Activated T-cell treated with anti-CD3 and anti-CD28 coated beads, Interleukin-2, amount 50 U/mL, for 24 hours (primary cell): ENCODE measurements at regions not wholly inside any gene's neighbourhood (a gene's known extent, or its start where the extent isn't known, plus 50 kb on each side); places are given as distances from the start of the nearest gene placed in this dataset.
"Not testable (repeated sequence)": the region's sequence is repeated elsewhere in the genome, so short reads cannot be mapped to it uniquely, and the experiment has no call there.

ENCODE experiments used
- DNase-seq: peaks from one replicate; pipeline ENCODE4 v3.0.0-alpha.2; 2020
- H3K27ac Mint-ChIP-seq: 2 replicates; pipeline ENCODE4 v1.8.0; 2020; ENCODE audit warnings: mild to moderate bottlenecking, mixed read lengths
- H3K27me3 Mint-ChIP-seq: 2 replicates; pipeline ENCODE4 v1.8.0; 2020; ENCODE audit warnings: mixed read lengths
- H3K36me3 Mint-ChIP-seq: 2 replicates; pipeline ENCODE4 v1.8.0; 2020; ENCODE audit warnings: low read depth, mixed read lengths
- H3K4me1 Mint-ChIP-seq: 2 replicates; pipeline ENCODE4 v1.8.0; 2020; ENCODE audit warnings: low read depth, mixed read lengths
- H3K4me3 Mint-ChIP-seq: 2 replicates; pipeline ENCODE4 v1.8.0; 2020; ENCODE audit warnings: mild to moderate bottlenecking, moderate library complexity, mixed read lengths
- H3K9me3 Mint-ChIP-seq: 2 replicates; pipeline ENCODE4 v1.8.0; 2020; ENCODE audit warnings: mixed read lengths

DNA sequence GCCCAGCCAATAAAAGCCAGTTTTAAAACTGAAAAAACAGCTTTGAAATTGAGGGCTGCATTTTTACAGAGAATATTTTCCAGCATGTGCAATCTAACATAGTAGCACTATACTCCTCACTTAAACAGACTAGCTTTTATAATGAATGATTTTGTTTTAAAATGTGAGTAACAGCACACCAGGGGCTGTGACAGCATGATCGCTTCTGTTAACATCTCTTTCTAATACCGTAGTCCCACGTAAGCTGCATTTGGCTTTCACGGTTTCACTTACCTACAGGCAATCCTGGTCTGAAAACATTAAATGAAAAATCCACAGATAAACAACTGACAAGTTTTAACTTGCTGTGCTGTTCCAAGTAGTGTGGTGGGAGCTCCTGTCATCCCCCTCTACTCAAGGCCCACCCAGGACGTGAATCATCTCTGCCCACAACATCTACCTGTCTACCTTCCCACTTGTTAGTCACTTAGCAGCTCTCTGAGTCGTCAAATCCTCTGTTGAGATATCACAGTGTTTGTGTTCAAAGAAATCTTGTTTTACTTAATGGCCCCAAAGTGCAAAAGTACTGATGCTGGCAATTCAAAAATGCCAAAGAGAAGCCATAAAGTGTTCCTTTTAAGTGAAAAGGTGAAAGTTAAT lies 74.0 kb upstream of the THOC3 start:
- DNase-seq, H3K36me3 Mint-ChIP-seq, H3K4me3 Mint-ChIP-seq, H3K27me3 Mint-ChIP-seq, H3K9me3 Mint-ChIP-seq: not testable (repeated sequence)
- Mint-ChIP-seq H3K4me1 (peaks cover 35% of the 10 kb centered on the region), H3K27ac (peak overlapping the region; percentile 78)

DNA sequence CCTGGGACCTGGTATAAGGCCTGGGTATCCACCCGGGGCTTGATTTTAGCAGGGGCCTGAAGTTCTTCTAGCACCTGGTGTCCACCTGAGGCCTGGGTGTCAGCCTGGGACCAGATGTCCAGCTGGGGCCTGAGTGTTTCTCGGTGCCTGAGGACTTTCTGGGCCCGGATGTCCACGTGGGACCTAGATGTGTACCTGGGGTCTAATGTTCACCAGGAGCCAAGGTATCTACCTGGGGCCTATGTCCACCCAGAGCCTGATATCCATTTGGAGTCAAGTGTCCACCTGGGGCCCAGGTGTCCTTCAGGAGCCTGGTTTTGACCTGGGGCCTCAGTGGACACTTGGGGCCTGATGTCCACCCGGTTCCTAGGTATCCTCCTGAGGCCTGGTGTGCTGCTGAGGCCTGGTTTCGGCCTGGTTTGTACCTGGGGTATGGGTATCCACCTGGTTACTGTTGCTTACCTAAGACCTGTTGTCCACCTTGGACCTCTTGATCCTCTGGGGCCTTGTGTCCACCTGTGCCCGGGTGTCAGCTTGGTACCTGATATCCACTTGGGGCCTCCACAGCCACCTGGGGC lies 75.2 kb upstream of the THOC3 start:
- not testable (repeated sequence) for H3K36me3 Mint-ChIP-seq, H3K27ac Mint-ChIP-seq, H3K4me3 Mint-ChIP-seq, H3K27me3 Mint-ChIP-seq, DNase-seq, H3K9me3 Mint-ChIP-seq
- peaks cover 31% of the 10 kb centered on the region for H3K4me1 Mint-ChIP-seq

DNA sequence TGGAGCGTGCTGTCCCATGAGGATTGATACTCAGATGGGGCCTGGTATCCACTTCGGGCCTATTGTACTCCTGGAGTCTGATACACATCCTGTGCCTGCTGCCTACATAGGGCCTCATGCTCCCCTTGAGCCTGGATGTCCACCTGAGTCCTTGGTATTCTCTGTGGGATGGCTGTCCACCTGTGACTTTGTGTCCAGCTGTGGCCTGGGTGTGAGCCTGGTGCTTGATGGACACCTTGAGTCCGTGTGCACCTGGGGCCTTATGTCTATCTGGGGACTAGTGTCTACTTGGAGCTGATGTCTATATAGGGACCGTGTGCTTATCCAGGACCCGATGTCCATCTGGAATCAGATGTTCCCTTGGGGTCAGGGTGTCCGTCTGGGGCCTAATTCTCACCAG lies 75.9 kb upstream of the THOC3 start:
- not testable (repeated sequence) for H3K4me3 Mint-ChIP-seq, H3K36me3 Mint-ChIP-seq, H3K9me3 Mint-ChIP-seq, H3K27ac Mint-ChIP-seq, DNase-seq, H3K27me3 Mint-ChIP-seq
- peaks cover 31% of the 10 kb centered on the region for H3K4me1 Mint-ChIP-seq

DNA sequence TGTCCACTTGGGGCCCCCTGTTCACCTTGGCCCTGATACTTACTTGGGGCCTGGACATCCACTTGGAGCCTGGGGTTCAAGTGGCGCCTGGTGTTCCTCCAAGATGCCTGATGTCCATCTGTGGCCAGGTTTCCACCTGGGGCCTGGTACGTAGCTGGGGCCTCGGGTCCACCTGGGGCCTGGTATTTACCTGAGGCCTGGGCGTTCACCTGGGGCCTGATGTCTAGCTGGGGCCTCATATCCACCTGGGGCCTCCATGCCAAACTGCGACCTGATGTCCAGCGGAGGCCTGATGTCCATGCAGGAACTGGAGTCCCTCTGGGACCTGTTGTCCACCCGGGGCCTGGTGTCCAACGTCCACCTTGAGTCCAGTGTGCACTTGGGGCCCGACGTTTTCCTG lies 76.3 kb upstream of the THOC3 start:
- DNase-seq, H3K36me3 Mint-ChIP-seq, H3K27ac Mint-ChIP-seq, H3K9me3 Mint-ChIP-seq, H3K4me3 Mint-ChIP-seq, H3K27me3 Mint-ChIP-seq: not testable (repeated sequence)
- H3K4me1 Mint-ChIP-seq, result peaks cover 29% of the 10 kb centered on the region

DNA sequence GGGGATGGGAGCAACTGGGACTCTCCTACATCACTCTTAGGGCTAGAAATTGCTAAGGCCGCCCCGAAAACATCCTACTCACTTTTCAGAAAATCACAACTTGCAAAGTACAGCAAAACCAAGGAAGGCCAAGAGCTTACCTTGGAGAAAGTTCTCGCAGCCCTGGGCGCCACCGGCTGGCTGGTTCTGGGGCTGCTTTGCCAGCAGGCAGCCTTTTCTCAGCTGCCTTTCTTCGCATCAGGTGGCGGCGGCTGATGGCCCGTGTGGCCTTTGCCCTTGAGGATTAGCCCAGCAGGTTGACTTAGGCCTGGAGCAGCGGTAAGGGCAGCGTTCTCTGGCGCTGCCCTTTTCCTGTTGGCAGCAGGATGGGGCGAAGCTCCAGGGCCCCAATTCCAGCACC lies 77.3 kb upstream of the THOC3 start:
- H3K9me3 Mint-ChIP-seq, H3K27me3 Mint-ChIP-seq, DNase-seq, H3K36me3 Mint-ChIP-seq, H3K27ac Mint-ChIP-seq, H3K4me3 Mint-ChIP-seq: not testable (repeated sequence)
- peaks cover 21% of the 10 kb centered on the region for H3K4me1 Mint-ChIP-seq

DNA sequence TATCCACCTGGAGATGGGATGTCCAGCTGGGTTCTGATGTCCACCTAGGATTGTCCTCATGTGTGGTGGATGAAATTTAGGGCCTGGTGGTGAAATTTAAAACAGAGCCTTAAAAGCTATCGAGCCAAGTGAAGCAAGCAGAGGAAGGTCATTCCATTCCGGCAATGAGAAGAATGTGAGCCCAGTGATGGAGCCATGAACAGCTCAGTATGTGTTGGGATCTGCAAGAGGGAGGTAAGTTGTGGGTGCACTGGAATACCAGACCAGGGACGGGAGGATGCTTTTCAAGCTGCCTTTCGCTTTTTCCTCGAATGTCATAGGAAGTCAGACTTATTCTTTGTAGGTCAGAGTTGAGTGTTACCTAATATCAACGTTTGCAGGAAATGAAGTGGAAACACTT lies 80.6 kb upstream of the THOC3 start:
- H3K27ac Mint-ChIP-seq, H3K36me3 Mint-ChIP-seq, H3K27me3 Mint-ChIP-seq, H3K4me1 Mint-ChIP-seq, H3K4me3 Mint-ChIP-seq, DNase-seq, H3K9me3 Mint-ChIP-seq: not testable (repeated sequence)

DNA sequence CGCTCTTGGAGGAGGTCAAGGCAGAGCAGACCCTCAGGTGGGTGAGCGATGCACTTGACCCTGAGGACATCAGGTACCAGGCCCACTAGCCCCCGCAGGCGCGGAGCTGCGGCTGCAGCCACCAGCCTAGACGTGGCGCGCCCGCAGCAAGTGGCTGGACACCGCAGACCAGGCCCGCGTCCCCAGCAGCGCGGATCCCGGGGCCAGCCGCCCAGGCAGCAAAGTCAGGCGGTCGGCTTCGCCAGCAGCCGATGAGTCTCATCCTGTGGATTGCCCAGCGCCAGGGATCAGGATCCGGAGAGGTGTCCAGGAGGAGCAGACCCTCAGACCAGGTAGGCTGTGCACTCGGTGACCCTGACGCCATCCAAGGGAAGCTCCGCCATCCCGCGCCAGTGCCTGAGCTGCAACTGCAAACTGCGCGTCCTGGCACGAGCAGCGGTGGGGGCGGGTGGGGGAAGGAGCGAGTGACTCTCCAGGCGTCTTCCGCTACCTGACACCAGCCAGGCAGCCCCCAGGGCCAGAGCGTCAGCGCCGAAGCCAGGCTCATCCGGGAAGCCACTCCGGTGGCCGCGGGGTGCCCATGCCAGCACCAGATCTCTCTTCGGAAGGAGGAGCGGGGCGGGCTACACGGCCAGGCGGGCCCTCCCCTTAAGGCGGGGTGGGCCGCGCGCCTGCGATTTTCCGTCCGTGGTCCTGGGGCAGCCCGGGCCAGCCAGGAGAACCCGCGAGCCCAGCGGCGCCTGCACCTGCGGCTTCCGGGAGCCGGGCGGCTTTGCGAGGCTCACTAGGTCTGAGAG lies 92.6 kb upstream of the THOC3 start:
- not testable (repeated sequence) for H3K27ac Mint-ChIP-seq, H3K27me3 Mint-ChIP-seq, H3K36me3 Mint-ChIP-seq, H3K4me1 Mint-ChIP-seq, H3K9me3 Mint-ChIP-seq
- DNase-seq, result peak; percentile 60
- peak overlapping the region; percentile 35 for H3K4me3 Mint-ChIP-seq

DNA sequence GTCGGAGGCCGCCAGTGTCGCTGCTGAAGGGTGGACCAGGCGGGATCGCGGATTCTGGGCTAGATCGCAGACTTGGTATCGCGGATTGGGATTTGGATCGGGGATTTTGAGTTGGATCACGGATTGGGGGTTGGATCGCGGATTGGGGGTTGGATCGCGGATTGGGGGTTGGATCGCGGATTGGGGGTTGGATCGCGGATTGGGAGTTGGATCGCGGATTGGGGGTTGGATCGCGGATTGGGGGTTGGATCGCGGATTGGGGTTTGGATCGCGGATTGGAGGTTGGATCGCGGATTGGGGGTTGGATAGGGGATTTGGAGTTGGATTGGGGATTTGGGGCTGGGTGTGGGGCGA lies 93.1 kb upstream of the THOC3 start:
- not testable (repeated sequence) for H3K36me3 Mint-ChIP-seq, H3K9me3 Mint-ChIP-seq, H3K27ac Mint-ChIP-seq, H3K4me1 Mint-ChIP-seq, H3K27me3 Mint-ChIP-seq, DNase-seq
- H3K4me3 Mint-ChIP-seq, result peak overlapping the region; percentile 35

DNA sequence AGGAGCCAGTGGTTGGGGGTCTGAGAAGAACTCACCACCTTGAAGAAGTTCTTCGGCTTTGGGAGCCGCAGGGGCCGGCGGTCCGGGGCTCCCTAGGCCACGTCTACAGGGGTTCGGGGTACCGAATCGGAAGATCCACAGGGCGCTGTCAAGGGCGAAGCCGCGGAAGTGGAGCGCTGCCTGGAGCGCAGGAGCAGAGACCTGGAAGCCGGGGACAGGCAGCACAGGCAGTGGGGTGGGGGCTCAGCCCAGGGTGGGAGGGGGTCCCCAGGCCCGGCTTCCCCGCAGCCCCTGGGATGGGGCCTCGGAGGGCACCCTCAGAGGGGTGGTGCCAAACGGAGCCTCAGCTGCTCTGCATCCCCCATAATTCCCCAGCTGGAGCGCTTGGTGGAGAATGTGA lies 93.5 kb upstream of the THOC3 start:
- not testable (repeated sequence) for H3K27me3 Mint-ChIP-seq, H3K36me3 Mint-ChIP-seq, H3K4me1 Mint-ChIP-seq, DNase-seq, H3K4me3 Mint-ChIP-seq, H3K9me3 Mint-ChIP-seq, H3K27ac Mint-ChIP-seq

DNA sequence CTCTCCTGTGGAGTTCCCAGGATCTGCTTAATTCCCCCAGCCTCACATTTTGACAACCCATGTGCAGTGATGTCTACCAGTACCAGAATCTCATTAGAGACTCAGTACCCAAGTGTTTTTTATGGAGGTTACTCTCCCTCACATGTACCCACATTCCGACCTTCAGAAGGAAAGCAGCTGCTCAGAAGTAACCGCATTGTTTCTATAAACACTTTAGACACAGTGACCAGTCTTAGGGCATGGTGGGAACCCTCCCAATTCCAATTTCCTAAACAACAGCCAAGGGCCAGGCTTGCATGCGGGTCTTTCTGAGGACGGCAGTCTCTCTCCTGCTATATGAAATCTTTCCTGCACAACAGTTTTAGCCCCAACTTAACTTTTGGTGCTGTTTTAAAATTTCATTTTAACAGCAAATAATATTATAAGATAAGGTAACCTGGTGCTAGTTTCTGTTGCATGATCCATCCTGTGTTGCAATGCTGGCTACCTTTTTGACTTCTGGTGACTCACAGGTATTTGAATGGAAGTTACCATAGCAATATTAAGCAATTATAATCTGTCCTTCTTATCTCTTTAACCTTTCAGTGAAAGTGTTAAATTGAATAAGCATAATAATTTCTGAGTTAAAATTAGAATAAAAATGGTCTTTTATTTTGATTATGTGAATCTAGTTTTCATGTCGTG lies 98.3 kb upstream of the THOC3 start:
- H3K27ac Mint-ChIP-seq, H3K9me3 Mint-ChIP-seq, H3K4me3 Mint-ChIP-seq, DNase-seq, H3K36me3 Mint-ChIP-seq, H3K27me3 Mint-ChIP-seq: not testable (repeated sequence)
- H3K4me1 Mint-ChIP-seq, result peaks cover 17% of the 10 kb centered on the region

DNA sequence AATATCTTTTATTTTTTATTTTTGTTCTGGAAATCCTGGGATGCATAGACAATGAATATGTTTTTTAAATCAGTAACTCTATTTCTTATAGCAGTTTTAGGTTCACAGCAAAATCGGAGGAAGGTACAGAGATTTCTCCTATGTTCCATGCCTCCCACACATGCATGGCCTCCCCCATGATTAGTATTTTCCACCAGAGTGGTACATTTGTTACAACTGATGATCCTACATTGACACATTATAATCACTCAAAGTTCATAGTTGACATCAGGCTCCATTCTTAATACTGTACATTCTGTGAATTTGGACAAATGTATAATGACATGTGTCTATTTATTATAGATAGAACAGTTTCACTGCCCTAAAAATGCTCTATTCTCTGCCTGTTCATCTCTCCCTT lies 99.0 kb upstream of the THOC3 start:
- H3K9me3 Mint-ChIP-seq, H3K4me3 Mint-ChIP-seq, H3K36me3 Mint-ChIP-seq, DNase-seq, H3K27me3 Mint-ChIP-seq: not testable (repeated sequence)
- peak overlapping the region; percentile 23 for H3K27ac Mint-ChIP-seq
- peaks cover 17% of the 10 kb centered on the region for H3K4me1 Mint-ChIP-seq

DNA sequence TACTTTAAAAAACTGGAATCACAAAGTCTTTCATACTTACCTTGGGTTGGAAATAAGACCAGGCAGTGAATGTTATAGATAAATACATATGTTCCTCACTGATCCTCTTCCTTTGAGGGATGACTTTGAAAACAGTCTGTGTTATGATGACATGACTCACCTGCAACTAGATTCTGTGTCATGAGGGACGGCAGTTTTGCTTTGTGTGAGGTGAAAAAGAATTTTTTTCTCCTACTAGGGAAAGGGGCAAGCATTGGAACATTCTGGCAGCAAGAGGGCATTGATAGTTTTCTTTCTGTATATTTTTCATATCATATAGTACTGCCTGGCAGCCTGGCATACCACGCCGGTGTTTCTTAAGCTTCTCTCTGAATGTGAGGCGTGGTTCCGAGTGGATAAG lies 99.8 kb upstream of the THOC3 start:
- H3K36me3 Mint-ChIP-seq, H3K27me3 Mint-ChIP-seq, H3K9me3 Mint-ChIP-seq, H3K27ac Mint-ChIP-seq, DNase-seq, H3K4me3 Mint-ChIP-seq: not testable (repeated sequence)
- H3K4me1 Mint-ChIP-seq, result peaks cover 17% of the 10 kb centered on the region

DNA sequence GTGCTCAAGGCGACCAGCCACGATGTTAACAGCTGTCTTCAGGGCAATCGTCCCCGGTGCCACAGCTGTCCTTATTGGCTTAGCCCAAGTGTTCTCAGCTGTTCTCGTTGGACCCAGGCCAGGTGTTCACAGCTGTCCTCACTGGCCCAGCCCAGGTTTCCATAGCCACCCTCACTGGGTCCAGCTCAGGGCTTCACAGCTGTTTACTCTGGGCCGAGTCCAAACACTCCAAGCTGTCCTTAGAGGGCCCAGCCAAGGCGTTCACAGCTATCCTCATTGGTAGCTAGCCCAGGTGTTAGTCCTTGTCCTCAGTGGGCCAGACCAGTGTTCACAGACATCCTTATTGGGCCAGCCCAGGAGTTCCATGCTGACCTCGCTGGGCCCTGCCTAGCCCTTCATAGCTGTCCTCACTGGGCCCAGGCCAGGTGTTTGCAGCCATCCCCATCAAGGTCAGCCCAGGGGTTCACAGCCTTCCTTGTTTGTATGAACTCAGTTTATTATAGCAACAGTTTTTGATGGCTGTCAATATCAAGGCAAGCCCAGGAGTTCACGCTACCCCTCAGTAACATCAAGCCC lies 106.0 kb upstream of the THOC3 start:
- DNase-seq, H3K4me1 Mint-ChIP-seq, H3K4me3 Mint-ChIP-seq, H3K9me3 Mint-ChIP-seq, H3K36me3 Mint-ChIP-seq, H3K27ac Mint-ChIP-seq, H3K27me3 Mint-ChIP-seq: not testable (repeated sequence)

DNA sequence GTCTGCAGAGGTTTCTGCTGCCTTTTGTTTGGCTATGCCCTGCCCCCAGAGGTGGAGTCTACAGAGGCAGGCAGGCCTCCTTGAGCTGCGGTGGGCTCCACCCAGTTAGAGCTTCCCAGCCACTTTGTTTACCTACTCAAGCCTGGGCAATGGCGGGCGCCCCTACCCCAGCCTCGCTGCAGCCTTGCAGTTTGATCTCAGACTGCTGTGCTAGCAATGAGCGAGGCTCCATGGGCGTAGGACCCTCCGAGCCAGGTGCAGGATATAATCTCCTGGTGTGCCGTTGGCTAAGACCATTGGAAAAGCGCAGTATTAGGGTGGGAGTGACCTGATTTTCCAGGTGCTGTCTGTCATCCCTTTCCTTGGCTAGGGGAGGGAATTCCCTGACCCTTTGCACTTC lies 115.6 kb upstream of the THOC3 start:
- H3K27ac Mint-ChIP-seq, H3K9me3 Mint-ChIP-seq, DNase-seq, H3K27me3 Mint-ChIP-seq, H3K36me3 Mint-ChIP-seq, H3K4me3 Mint-ChIP-seq, H3K4me1 Mint-ChIP-seq: not testable (repeated sequence)

DNA sequence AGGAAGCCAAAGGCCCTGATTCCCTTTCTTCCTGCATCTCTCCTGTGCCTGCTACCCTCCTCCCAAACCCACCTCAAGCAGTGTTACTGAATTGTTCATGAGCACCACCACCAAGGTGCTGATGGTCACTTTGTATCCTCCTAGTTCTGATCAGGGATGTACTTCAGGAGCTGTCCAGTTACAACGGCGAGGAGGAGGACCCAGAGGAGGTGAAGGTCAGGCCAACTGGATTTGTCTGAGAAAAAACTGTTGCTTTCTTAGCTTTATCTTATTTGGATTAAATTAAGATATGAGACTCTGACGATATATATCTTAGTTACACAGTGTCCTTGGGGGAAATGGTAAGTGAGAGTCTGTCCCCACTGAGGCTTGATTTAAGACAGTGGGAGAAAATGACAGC lies 135.0 kb upstream of the THOC3 start:
- not testable (repeated sequence) for H3K4me1 Mint-ChIP-seq, H3K27me3 Mint-ChIP-seq, H3K4me3 Mint-ChIP-seq, DNase-seq, H3K36me3 Mint-ChIP-seq, H3K27ac Mint-ChIP-seq, H3K9me3 Mint-ChIP-seq
